HG03097 (cell line): ENCODE measurements at regions not wholly inside any gene's neighbourhood (a gene's known extent, or its start where the extent isn't known, plus 50 kb on each side); places are given as distances from the start of the nearest gene placed in this dataset.

Source experiments
- ATAC-seq: cut with Tn5 transposase; IDR thresholded peaks from one replicate; pipeline ENCODE4 v1.9.1; 2021; ENCODE audit not compliant: unreplicated experiment, low FRiP score

DNA sequence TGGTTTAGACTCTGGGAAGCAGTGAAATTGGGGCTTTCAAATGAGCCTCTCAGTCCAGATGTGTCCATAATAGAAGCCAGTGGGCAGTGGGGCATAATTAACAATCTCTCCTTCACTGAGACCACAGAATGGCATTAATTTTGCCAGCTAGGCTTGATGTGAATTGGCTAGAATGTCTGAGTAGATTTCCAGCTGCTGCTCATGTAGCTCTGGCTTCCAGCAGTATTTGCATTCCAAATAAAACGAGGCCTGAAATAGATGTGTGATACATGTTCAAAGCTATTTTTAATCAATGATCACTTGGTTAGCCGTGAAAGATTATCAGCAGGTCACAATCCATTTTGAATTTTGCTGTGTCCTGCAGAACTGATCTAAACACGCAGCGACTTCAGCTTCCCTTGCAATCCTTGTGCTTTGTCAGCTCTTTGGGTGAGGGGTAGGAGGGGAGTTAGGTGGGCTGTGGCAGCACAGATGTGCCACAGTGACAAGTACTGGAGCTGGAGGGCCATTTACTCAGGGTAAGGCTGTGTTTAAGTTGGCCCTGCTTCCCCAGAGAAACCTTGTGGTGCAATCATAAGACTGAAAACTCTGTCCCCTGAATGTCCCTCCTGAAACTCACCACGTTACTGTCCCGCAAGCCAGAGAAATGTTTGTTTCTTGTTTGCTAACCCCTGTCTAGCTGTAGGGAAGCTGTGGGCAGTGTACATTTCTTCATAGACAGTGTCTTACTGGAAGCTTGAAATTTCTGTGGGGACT, 56.9 kb upstream of the TMEM178A start:
- no peak for ATAC-seq

DNA sequence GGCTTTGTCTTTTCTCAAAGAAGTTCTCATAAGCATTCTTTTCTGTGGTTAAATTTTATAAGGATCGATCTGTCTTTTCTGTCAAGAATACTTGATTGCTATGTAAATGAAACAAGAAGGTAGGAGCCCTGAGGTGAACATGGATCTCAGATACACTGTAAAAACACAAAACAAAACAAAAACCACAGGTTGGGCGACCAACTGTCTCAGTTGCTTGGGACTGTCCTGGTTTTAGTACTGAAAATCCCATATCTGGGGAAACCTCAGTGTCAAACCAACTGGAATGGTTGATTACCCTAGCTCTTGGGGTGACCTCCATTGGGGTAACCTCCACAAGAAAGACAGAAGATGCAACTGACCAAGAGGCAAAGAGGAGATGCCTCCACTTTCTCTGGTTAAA, 55.8 kb upstream of the TMEM178A start:
- no peak for ATAC-seq

DNA sequence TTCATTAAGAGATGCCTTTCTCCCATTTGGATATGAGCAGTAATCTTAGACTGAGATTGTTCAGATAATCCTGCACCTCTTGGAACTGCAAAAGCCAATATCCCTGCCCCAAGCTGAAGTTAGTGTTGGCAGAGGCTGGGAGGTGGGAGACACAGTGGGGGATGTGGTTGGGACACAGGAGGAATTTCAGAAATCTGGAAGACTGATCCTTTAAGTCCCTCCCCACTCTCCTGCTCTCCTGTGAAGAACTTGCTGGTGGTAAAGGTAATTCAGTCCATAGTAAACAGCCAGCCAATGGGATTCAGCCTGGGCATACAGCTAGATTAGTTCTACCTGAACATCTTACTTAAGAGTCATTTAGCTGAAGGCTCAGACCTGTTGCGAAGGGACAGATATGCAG, 50.0 kb upstream of the TMEM178A start:
- no peak for ATAC-seq
